Transverse colon (tissue), 3 donors: ENCODE measurements at regions not wholly inside any gene's neighbourhood (a gene's known extent, or its start where the extent isn't known, plus 50 kb on each side); places are given as distances from the start of the nearest gene placed in this dataset.

ENCODE experiments used
- CTCF ChIP-seq, 5 experiments: fragments of 200-600 bp in 3 of 5; fragments of 450-650 bp in 2 of 5; sonication (generic) in 3 of 5; IDR thresholded peaks; 1 replicate in 2 of 5; 2 replicates in 3 of 5; pipeline ENCODE4 v1.5.1; 2016 to 2017; ENCODE audit warnings: antibody characterized with exemption in 5 of 5, inconsistent platforms in 3 of 5, mild to moderate bottlenecking in 2 of 5, moderate library complexity in 1 of 5
- EP300 ChIP-seq: sonication (generic); formaldehyde crosslinking; IDR thresholded peaks from one replicate; pipeline ENCODE4 v1.6.1; 2017; ENCODE audit warnings: antibody characterized with exemption, low read depth
- POLR2A ChIP-seq: fragments of 450-650 bp; IDR thresholded peaks from one replicate; pipeline ENCODE4 v1.6.1; 2016; ENCODE audit warnings: antibody characterized with exemption, mild to moderate bottlenecking, moderate library complexity

- TF ChIP-seq POLR2A (no peak), EP300 (no peak), CTCF (IDR thresholded peaks at IDR 0.05) (no peak)
These were observed 72.7 kb upstream of the TINAGL1 start for GRCh38 chr1:31503570-31503969.
